Left renal cortex interstitium (tissue), 4 donors: ENCODE measurements at regions not wholly inside any gene's neighbourhood (a gene's known extent, or its start where the extent isn't known, plus 50 kb on each side); places are given as distances from the start of the nearest gene placed in this dataset.
A peak's percentile ranks its signal among the peaks of the same experiment; 100 is the strongest.

Experiments used
- DNase-seq, 4 donors: peaks; one replicate each; pipeline ENCODE4 v3.0.0-alpha.2; 2013; ENCODE audit warnings: low read depth in 4 of 4, low spot score in 2 of 4, missing footprints in 1 of 4

DNA sequence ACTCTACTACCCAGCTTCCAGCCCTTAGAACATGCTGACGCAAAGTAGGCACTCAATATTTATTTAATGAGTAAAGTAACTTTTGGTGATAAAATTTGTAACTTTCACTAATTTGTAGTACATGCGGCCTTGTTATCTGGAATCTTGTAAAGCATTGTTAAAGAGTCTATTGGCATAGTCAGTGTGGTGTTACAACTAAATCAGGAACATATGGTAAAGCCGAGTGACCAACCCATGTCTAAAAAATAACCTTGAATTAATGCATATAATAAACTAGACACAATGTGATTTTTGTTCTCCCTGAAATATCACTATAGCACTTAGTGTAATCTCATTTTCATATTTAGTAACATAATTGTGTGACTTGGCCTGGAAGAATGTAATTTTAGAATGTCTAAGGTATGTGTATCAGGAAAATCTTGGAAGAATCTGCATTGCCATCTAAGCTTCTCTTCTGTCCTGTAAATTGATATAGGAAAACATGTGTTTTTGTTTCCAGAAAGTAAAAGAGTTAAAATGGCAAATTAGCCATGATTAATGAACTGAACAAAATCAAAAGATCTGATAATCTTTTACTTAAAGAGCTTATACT is 256.7 kb upstream of the GNAI1 start:
- DNase-seq = no peak

DNA sequence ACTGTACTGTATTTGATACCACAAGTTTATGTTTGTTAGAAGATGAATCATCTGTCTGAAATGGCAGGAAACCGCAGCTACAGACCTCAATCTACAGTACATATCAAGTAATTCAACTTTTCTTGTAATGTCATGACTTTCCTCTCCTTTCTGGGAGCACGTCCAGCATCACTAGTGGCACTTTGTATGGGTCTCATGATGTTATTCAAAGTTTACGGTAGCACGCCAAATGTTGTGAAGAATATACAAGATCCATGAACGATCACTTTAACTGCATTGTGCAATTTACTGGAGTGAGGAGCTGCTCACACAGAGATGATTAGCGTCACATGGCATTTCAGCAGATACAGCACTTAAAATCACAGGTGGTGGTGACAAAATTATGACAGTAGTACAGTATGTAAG is 257.8 kb upstream of the GNAI1 start:
- no peak for DNase-seq

DNA sequence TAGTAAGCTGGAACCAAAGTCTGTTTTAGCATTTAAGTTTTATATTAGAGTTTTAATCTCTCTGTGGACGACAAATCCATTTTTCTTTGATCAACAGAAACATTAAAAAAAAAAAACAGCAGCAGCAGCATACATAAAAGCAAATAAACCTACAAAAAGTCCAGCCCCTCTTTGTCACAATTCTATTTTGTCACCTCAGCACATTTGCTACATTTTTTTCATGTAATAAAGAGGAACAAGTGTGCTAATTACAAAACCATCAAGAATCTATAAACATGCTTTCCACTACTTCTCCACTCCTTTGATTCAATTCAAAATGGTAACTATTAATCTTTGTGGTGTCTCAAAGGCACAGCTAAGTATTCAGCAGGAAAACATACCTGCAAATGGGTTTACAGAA is 259.8 kb upstream of the GNAI1 start:
- DNase-seq = no peak

DNA sequence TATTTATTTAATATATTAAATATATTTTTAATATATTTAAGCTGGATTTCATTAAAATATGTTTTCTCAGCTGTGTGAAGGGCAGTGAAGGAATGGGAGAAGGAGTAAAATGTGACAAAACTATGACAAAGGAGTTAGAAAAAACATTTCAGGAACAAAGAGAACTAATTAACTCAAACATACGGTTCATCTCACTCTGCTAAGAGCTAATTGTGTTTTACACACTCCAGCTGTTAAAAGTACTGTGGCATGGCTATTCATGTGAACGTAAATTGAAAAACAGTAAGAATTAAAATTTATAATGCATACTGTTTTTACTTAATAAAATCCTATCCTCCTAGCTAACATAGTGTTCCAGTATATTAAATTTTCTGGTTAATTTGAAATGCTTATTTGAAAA is 262.5 kb upstream of the GNAI1 start:
- DNase-seq = no peak

DNA sequence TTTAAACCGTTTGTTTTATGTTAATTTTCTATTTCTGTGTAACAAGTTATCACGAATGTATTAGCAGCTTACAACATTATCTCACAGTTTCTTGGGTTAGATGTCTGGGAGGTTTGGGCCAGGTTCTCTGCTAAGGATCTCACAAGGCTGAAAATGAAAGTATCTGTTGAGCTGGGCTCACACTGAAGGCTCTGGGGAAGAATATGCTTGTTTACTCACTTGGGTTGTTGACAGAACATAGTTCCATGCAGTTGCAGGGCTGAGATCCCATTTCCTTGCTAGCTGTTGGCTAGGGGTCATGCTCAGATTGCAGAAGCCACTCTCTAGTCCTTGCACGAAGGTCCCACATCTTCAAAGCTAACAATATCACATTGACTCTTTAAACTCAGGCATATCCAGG is 266.6 kb upstream of the GNAI1 start:
- DNase-seq = no peak

DNA sequence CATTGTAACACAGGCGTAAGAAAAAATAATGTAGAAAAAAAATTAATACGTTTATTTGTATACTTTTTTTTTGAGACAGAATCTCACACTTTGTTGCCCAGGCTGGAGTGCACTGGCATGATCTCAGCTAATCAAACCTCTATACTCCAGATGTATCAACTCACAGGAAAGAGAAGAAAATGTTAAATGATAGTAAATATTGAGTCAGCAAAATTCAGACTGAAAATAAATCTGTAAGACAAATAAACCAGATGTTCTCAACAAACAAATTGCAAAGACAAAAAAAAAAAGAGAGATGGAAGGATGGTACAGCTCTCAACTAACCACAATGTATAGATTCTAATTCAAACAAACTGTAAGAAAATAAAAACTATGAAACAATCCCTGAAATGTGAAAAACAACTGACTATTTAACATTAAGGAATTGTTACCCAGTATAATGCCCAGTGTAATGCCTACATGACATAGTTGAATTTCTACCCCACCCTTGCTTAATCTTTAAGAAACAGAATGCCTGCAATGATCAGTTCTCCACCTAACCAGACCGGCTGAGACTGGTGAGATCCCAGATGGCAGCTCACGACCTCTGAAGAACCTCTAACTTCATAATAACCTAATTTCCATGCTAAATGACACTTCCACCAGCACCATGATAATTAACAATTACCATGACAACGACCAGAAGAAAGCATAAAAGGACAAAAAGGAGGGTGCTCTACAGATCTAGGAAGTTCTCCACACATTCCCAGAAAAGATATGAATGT is 272.0 kb upstream of the GNAI1 start:
- no peak for DNase-seq

DNA sequence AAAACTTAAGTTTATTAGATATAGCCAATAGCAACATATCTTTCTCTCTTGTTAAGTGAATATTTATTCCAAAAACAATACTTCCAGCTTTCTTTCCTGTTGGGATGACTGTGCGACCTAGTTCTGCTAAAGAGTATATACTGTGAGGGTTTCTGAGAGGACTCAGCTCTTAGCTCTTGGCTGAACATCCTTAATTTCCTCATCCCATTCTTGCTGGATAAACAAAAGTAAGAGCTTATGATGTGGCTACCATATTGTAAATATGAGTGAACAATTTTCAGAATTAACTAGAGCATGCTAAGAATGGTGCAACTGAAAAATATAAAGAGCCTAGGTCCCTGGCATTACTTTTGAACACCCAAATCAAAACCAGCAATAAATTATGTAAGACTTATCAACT is 279.5 kb upstream of the GNAI1 start:
- DNase-seq = no peak

DNA sequence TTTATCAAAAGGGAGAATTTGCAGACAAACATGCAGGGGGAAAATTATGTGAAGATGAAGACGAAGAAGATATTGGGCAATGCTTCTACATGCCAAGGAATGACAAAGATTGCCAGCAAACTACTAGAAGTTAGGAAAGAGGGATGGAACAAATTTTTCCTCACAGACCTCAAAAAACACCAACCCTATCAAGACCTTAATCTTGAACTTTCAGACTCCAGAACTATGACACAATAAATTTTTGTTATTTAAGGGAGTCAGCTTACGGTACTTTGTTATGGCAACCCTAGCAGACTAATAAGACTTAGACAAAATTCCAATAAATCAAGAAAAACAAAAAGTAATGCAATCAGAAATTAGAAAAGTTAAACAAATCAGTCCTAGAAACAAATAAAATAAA is 280.0 kb upstream of the GNAI1 start:
- no peak for DNase-seq

DNA sequence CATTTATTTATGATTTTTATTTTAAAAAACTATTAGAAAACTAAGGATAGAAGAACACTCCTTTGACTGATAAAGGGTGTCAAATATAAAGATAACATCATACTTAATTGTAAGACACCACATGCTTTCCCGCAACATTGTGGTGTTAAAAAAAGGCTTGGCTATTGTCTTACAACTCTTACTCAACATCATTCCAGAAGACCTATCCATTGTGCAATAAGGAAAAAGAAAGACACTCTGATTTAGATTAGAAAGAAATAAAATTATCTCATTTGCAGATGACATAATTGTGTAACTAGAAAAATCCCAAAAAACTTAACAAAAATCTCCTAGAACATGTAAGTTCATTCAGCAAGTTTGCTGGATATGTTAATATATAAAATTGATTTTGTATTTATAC is 296.7 kb upstream of the GNAI1 start:
- DNase-seq = no peak

DNA sequence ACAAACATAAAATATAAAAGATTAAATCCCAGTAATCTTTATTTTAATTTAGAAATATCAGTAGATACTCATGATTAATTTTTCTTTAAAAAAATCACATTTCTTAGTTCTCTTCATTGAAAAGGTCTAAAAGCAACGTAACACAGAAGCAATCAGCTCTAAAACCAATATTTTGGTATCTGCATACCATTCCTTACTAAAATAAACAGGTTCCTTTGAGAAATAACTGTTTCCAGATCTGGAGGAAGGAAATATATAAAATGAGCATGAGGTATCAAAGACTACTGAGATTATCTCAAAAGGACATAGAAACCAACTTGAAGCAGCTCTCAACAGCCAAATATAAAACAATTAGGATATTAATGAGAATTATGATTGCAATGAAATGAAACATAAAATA is 301.0 kb upstream of the GNAI1 start:
- DNase-seq = no peak

DNA sequence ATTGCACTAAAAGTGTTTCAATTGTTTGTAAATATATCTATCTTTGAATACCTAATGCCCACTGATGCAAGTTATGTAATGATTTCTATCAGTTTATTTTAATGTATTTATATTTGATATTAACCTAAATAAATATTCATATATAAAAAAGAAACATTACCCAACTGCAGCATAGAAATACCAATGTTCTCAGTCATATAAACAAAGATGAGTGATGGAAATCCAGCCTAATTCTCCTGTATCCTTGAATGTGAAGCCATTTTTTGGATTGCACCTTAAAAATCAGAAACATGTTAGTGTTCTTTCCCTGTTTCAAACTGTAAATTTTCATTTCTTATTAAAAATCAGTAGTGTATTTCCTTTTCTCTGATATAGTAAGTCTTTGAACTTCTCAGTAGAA is 305.8 kb upstream of the GNAI1 start:
- DNase-seq = no peak

DNA sequence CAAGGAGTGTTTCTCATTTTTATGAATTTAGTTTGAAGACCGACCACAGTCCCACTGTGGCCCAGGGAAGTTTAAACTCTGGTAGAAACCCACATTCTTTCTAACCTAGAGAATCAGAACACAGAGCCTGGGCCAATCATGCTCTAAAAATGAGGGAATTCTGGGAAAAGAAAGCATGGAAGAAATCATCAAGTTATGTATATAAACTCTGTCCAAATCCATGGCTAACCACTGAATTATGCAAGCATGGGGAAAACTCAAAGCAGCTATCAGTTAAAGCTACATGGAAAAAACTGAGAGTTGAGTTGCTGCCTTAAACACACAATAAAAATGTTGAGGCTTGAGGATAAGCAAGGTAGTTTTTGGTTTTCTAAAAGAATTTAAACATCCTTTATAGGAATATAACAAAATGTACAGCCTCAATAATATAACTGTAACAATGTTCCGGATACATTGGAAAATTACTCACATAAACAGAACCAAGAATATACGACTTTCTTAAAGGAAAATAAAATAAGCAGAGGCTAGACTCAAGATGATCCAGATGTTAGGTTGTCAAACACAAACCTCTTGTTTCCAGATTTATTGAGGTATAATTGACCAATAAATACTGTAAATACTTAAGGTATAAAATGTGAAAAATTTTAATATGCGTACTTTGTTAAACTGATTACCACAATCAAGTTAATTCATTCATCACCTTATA is 311.2 kb upstream of the GNAI1 start:
- no peak for DNase-seq

DNA sequence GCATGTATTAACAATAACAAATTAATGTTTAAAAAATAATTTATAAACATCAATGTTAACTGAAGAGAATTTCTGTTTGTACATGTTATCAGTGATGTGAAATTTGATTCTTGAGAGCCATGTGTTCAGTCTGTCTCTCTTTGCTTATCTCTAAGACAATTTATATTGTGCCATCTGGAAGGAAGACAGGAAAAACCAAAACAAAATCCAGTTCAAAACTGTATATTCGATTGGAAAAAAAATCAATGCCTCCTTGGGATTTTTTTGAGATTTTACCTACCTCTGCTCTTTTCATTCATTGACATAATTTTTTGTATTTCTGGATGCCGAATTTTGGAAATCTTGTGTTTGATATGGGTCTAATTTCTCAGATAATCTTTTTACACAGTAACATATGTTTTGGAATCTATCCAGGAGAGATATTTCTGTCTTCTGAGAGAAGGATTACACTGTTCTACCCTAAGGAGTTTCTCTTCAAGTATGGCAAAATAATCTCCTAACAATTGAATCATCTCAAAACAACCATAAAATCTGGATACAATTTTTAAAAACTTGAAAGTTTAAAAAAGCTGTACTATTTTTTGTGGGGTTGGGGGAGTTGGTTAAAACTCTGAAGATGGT is 311.9 kb upstream of the GNAI1 start:
- no peak for DNase-seq

DNA sequence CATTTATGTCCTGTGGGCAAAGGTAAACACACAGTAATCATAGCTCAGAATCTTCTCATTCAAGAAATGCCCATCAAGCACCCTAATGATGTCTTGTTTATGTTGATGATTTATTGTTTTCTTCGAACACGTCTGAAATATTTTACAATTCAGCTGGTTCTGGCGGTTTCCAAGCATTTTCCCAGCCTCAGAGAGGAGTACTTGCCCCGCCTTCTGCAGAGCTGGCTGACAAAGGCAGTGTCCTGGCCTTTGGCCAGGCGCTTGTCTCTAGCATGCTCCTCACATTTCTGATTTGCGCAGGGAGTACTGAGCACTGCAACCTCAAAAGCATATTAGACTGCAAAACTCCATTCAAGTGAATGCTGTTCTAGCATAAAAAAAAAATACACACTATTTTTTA is 314.2 kb upstream of the GNAI1 start:
- DNase-seq = peak in 3 of 4 donors; percentile 15 to 46 (median 44)

DNA sequence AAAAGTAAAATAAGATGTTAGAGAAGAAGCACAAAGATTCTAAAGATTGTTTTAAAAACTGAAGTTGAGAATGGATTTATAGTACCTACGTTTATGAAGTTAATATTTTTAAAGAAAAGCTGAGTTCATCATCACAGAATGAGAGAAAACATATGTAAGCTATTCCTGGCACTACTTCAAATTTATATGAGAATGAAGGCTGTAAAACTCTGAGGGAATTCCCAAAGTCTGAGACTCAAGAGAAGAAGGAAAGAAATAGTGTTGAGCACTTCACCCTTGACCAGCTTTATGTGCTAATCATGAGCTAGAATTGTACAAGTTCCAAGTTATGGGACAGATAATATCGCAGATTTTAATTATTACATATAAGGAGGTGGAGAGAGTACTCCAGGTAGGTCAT is 323.7 kb upstream of the GNAI1 start:
- peak in 1 of 4 donors; percentile 8 for DNase-seq

DNA sequence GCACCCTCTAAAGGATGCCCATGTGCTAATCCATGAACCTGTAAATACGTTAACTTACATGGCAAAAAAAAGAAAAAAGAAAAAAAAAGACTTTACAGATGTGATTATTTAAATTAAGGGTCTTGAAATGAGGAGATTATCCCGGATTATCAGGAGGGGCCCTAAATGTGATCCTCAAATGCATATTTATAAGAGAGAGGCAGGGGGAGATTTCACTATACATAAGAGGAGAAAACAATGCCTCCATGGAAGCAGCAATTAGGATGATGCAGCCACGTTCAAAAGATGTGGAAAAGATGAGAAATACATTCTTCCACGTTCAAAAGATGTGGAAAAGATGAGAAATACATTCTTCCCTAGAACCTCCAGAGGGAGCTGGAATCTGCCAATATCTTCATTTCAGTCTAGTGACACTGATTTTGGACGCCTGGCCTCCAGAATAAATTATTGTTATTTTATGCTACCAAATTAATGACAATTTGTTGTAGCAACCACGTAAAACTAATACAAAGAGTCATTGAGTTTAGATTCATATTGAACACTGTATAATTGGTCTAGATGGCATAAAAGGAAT is 328.4 kb upstream of the GNAI1 start:
- DNase-seq = no peak

DNA sequence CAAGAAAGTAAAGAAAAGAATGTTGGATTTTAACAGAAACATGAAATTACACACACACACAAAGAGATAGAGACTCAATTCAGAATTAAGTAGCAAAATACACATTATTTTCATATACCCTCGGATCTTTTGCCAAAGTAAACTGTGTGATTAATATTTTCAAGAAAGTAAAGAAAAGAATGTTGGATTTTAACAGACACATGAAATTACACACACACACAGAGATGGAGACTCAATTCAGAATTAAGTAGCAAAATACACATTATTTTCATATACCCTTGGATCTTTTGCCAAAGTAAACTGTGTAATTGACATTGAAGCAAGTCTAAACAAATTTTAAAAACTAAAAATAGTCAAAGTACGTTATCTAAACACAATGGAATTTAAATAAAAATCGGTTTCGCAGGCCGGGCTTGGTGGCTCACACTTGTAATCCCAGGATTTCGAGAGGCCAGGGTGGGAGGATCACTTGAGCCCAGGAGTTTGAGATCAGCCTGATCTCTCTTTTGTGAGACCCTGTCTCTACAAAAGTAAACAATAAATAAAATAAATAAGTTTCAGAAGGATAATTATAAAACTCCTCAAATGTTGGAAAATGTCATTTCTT is 337.3 kb upstream of the MAGI2 start:
- no peak for DNase-seq

DNA sequence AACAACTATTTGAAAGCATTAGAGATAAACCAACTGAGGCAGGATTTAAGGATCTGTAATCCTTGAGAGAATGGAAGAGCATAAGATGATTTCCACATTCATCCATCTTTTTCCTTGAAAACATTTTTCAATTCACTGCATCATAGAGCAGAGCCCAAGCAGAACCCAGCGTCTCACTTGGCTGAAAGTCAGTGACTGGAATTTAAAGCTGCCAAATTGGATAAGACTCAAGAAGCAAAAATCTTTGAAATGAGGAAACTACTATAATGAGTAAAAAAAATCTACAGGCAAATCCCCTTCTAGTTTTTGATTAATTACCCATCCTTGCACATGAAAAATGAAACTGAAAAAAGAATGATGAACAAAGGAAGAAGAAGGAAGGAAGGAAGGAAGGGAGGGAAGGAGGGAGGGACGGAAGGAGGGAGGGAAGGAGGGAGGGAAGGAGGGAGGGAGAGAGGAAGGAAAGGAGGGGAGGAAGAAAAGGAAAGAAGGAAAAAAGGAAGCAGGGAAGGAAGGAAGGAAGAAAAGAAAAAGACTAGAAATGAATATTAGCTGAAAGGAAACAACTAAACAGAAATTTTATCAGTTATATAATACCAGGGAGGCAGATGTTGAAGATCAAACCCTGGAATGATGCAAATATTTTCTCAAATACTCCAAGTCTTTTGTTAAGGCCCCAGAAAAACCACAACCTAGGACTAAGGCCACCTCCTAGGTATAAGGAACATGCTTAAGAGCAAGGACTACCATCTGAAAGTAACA is 336.3 kb upstream of the MAGI2 start:
- no peak for DNase-seq

DNA sequence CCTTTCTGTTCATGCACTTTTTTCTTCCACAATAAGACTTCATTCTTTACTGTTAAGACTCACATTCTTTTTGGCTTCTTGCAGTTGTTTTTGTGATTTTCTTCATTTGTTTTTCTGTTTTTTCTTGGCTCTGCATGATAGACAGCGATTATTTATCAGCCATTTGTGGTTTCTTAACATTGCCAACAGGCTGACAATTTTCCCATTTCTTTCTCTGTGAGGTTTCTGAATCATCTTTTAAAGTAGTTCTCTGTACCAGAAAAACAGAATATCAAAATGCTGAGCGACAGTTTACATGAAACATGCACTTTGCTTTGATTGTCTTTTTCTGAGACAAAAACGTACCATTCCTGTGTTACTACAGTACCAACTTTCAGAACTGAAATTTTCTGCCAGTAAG is 334.2 kb upstream of the MAGI2 start:
- DNase-seq = no peak

DNA sequence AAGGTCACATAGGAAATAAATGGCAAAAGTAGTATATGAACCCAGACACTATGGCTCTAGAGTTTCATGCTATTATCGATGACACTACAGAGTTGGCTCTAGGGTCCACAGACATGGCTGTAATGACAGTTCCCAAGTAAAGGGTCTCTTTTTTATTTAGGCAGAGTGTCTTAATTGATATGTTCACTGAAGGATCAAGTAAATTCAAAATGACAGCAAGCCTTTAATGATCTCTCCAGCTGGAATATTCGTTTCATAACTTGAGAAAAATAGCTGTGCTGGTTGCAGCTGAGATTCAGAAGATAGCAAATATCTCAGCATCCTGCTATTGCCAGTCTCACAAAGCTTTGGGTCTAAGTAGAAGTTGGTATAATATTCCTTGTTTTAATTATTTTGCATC is 333.6 kb upstream of the MAGI2 start:
- DNase-seq = no peak
